ENCODE measurements at regions not wholly inside any gene's neighbourhood (a gene's known extent, or its start where the extent isn't known, plus 50 kb on each side); places are given as distances from the start of the nearest gene placed in this dataset.

DNA sequence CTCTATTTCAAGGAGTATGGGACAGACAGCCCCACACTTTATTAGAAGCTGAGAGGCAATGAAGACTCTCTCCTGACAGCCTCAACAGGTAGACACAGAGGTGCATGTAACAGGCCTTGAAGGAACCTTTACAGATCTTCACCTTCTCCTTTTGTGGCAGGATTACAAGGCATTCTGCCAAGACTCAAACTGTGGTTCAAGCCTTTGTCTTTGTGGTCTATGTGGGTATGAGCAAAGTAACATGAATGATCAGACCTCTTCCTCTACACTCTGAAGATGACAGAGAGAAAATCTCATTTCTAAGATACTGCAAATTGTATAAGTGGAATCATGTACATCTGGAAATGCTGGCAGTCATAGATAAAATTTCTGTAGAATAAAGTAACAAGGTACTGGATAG is 346.9 kb downstream of the CDH9 start:
- no peak for TF ChIP-seq CTCF (IDR thresholded peaks at IDR 0.05; ENCODE audit: poor library complexity, severe bottlenecking)
- TF ChIP-seq RAD21 (conservative IDR thresholded peaks at IDR 0.05): no peak
- no peak for TF ChIP-seq POLR2AphosphoS5 (IDR thresholded peaks at IDR 0.05)
